WTC11 (cell line): ENCODE measurements at regions not wholly inside any gene's neighbourhood (a gene's known extent, or its start where the extent isn't known, plus 50 kb on each side); places are given as distances from the start of the nearest gene placed in this dataset.

Source experiments
- ATAC-seq: fragments of 200-7000 bp; cut with Tn5 transposase; 2 replicates; pipeline ENCODE4 v1.10.0; 2021; ENCODE audit warnings: mild to moderate bottlenecking, moderate library complexity
- CTCF ChIA-PET: fragments of 300-600 bp; sonication (Branson Sonifier 250); formaldehyde crosslinking; loops from one replicate; lab custom pipeline; 2021; ENCODE audit warnings: antibody characterized with exemption; lab: Charles Lee
- POLR2A ChIA-PET: fragments of 350-600 bp; sonication (Branson Sonifier 250); formaldehyde crosslinking; loops from one replicate; lab custom pipeline; 2021; ENCODE audit warnings: antibody characterized with exemption; lab: Charles Lee
- DNase-seq: peaks from one replicate; pipeline ENCODE4 v3.0.0; 2021; ENCODE audit warnings: low spot score
- H3K27ac Mint-ChIP-seq: 2 replicates; pipeline ENCODE4 v1.8.0; 2021; ENCODE audit warnings: mixed read lengths
- H3K27me3 Mint-ChIP-seq: 2 replicates; pipeline ENCODE4 v1.8.0; 2021; ENCODE audit warnings: low read depth, mild to moderate bottlenecking, moderate library complexity, mixed read lengths
- H3K36me3 Mint-ChIP-seq: 2 replicates; pipeline ENCODE4 v1.8.0; 2021; ENCODE audit warnings: mixed read lengths
- H3K4me1 Mint-ChIP-seq: 2 replicates; pipeline ENCODE4 v1.8.0; 2022; ENCODE audit warnings: mixed read lengths
- H3K4me3 Mint-ChIP-seq: 2 replicates; pipeline ENCODE4 v1.8.0; 2021; ENCODE audit warnings: mild to moderate bottlenecking, moderate library complexity, mixed read lengths
- H3K9me3 Mint-ChIP-seq: 2 replicates; pipeline ENCODE4 v1.8.0; 2021; ENCODE audit warnings: mixed read lengths
- ATF1 ChIP-seq: sonication (generic); formaldehyde crosslinking; IDR thresholded peaks from 2 replicates; pipeline ENCODE4 v1.8.1; 2023; ENCODE audit warnings: mild to moderate bottlenecking, moderate library complexity, missing genetic modification reagents
- ATF2 ChIP-seq: sonication (generic); formaldehyde crosslinking; IDR thresholded peaks from 2 replicates; pipeline ENCODE4 v1.8.1; 2022; ENCODE audit warnings: low read depth, missing genetic modification reagents, borderline replicate concordance
- CREB1 ChIP-seq: sonication (generic); formaldehyde crosslinking; IDR thresholded peaks from 2 replicates; pipeline ENCODE4 v1.8.0; 2023; ENCODE audit warnings: mild to moderate bottlenecking, missing genetic modification reagents
- ERG ChIP-seq: fragments of 250-450 bp; sonication (Bioruptor Pico); IDR thresholded peaks from 2 replicates; pipeline ENCODE4 v1.8.0; 2021; ENCODE audit warnings: mild to moderate bottlenecking
- ESRRA ChIP-seq: sonication (generic); formaldehyde crosslinking; IDR thresholded peaks from 2 replicates; pipeline ENCODE4 v1.8.1; 2022; ENCODE audit warnings: mild to moderate bottlenecking, missing genetic modification reagents, borderline replicate concordance
- IRF2 ChIP-seq: sonication (generic); formaldehyde crosslinking; IDR thresholded peaks from 2 replicates; pipeline ENCODE4 v1.8.0; 2022; ENCODE audit warnings: low read depth, missing genetic modification reagents, borderline replicate concordance
- MAX ChIP-seq: sonication (generic); formaldehyde crosslinking; IDR thresholded peaks from 2 replicates; pipeline ENCODE4 v1.8.0; 2022; ENCODE audit warnings: mild to moderate bottlenecking, missing genetic modification reagents
- NFYB ChIP-seq: sonication (generic); formaldehyde crosslinking; conservative IDR thresholded peaks from 2 replicates; pipeline ENCODE4 v1.8.0; 2022; ENCODE audit warnings: low read depth, missing genetic modification reagents
- NR1H2 ChIP-seq: sonication (generic); formaldehyde crosslinking; IDR thresholded peaks from 2 replicates; pipeline ENCODE4 v1.9.0; 2021; ENCODE audit warnings: mild to moderate bottlenecking, moderate library complexity, missing genetic modification reagents
- PRRX2 ChIP-seq: fragments of 250-450 bp; sonication (Bioruptor Pico); IDR thresholded peaks from 2 replicates; pipeline ENCODE4 v1.8.0; 2021; ENCODE audit warnings: mild to moderate bottlenecking
- RORB ChIP-seq: fragments of 250-450 bp; sonication (Bioruptor Pico); IDR thresholded peaks from 2 replicates; pipeline ENCODE4 v1.9.0; 2021; ENCODE audit warnings: mild to moderate bottlenecking
- SMAD3 ChIP-seq: sonication (generic); formaldehyde crosslinking; IDR thresholded peaks from 2 replicates; pipeline ENCODE4 v1.8.0; 2022; ENCODE audit warnings: missing genetic modification reagents, mild to moderate bottlenecking, borderline replicate concordance
- USF2 ChIP-seq: sonication (generic); formaldehyde crosslinking; IDR thresholded peaks from 2 replicates; pipeline ENCODE4 v1.8.1; 2023; ENCODE audit warnings: mild to moderate bottlenecking, missing genetic modification reagents, moderate library complexity
- ZMAT4 ChIP-seq: fragments of 250-450 bp; sonication (Bioruptor Pico); IDR thresholded peaks from 2 replicates; pipeline ENCODE4 v1.9.0; 2021; ENCODE audit warnings: mild to moderate bottlenecking
- ZNF232 ChIP-seq: sonication (generic); formaldehyde crosslinking; IDR thresholded peaks from 2 replicates; pipeline ENCODE4 v1.8.0; 2022; ENCODE audit warnings: mild to moderate bottlenecking, missing genetic modification reagents
- ZNF281 ChIP-seq: sonication (generic); formaldehyde crosslinking; IDR thresholded peaks from 2 replicates; pipeline ENCODE4 v1.8.0; 2023; ENCODE audit warnings: mild to moderate bottlenecking, missing genetic modification reagents
- ZNF396 ChIP-seq: fragments of 250-450 bp; sonication (Bioruptor Pico); IDR thresholded peaks from 2 replicates; pipeline ENCODE4 v1.8.0; 2021; ENCODE audit warnings: mild to moderate bottlenecking, moderate library complexity, borderline replicate concordance
- ZSCAN18 ChIP-seq: fragments of 250-450 bp; sonication (Bioruptor Pico); IDR thresholded peaks from 2 replicates; pipeline ENCODE4 v2.1.2; 2022; ENCODE audit warnings: mild to moderate bottlenecking, moderate library complexity

GRCh38 chr12:13343375-13343774, 146.8 kb downstream of the EMP1 start:
- Mint-ChIP-seq H3K9me3 (peaks cover 10% of the 10 kb centered on the region), H3K4me1 (no peaks in the 10 kb centered on the region), H3K36me3 (no peaks in the 10 kb centered on the region), H3K27me3 (no peaks in the 10 kb centered on the region), H3K4me3 (no peak overlapping the region), H3K27ac (no peak overlapping the region)
- TF ChIP-seq SMAD3 (CRISPR knock-in tag), result no peak
- no peak for TF ChIP-seq ATF1 (CRISPR knock-in tag)
- no peak for TF ChIP-seq ESRRA (CRISPR knock-in tag)
- TF ChIP-seq MAX (CRISPR knock-in tag), result no peak
- TF ChIP-seq CREB1 (CRISPR knock-in tag), result no peak
- TF ChIP-seq ZSCAN18 (CRISPR knock-in tag), result no peak
- TF ChIP-seq ATF2 (CRISPR knock-in tag), result no peak
- no peak for TF ChIP-seq NFYB (CRISPR knock-in tag)
- no peak for TF ChIP-seq ZNF232 (CRISPR knock-in tag)
- TF ChIP-seq RORB, result no peak
- TF ChIP-seq ZNF396 (CRISPR knock-in tag), result no peak
- DNase-seq, result no peak
- no peak for ATAC-seq
- ChIA-PET POLR2A (no interaction called here), CTCF (interaction anchor here (0.6 to 1.5 kb wide), 3 partner anchors 14 to 87 kb away, joined by 3 to 5 read pairs (median 3); no protein-coding TSS in a partner anchor)

- no peaks in the 10 kb centered on the region for H3K36me3 Mint-ChIP-seq
- ChIA-PET POLR2A (no interaction called here), CTCF (interaction anchor here (0.6 to 1.5 kb wide), 3 partner anchors 15 to 87 kb away, joined by 3 to 5 read pairs (median 3); no protein-coding TSS in a partner anchor)
- no peak overlapping the region for H3K4me3 Mint-ChIP-seq
- DNase-seq (no peak), ATAC-seq (no peak)
- H3K27me3 Mint-ChIP-seq, result no peaks in the 10 kb centered on the region
- TF ChIP-seq NR1H2 (CRISPR knock-in tag), result no peak
- no peak for TF ChIP-seq IRF2 (CRISPR knock-in tag)
- TF ChIP-seq USF2 (CRISPR knock-in tag), result no peak
- TF ChIP-seq ZMAT4 (CRISPR knock-in tag), result no peak
- TF ChIP-seq PRRX2, result no peak
- TF ChIP-seq ZNF281 (CRISPR knock-in tag), result no peak
- no peak for TF ChIP-seq ERG (CRISPR knock-in tag)
- TF ChIP-seq, all 79 proteins: peak for 0
- no peak overlapping the region for H3K27ac Mint-ChIP-seq
- peaks cover 10% of the 10 kb centered on the region for H3K9me3 Mint-ChIP-seq
- H3K4me1 Mint-ChIP-seq, result no peaks in the 10 kb centered on the region
Observed at GRCh38 chr12:13342971-13343370, 146.4 kb downstream of the EMP1 start.
